ENCODE measurements at regions not wholly inside any gene's neighbourhood (a gene's known extent, or its start where the extent isn't known, plus 50 kb on each side); places are given as distances from the start of the nearest gene placed in this dataset.

DNA sequence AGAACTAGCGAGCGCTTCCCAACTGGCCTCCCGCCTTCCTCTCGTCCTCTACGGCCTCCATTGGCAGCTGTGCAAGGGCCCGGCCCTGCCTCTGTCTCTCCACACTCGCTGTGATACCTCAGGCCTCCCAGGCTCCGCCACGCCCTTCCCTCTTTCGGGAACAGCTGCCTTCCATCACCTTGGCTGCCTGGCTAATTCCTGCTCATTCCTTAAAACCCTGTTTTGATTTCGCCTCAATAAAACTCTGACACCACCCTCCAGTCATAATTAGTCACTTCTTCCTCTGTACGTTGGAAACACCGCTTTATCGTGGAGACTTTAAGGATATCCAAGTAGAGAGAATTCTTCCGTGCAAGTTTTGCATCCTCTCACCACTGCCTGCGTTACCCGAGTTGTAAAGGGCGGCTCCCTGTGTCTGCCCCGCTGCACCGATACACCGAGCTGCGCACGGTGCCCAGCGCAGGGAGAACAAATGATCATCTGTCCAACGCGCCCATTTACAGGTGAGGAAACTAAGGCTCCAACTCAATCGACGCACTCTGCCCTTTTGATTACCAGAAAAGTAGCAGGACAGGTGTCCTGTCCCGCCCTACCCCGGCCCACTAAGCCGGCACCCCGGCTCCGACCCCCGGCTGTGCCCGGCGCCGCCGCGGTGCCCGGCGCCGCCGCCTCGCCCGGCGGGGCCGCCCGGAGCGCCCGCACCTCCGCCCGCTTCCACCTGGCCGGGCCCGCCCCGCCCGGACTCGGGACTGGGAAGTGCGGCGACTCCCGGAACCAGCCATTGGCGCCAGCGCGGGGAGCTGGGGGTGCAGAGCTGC lies 139.7 kb downstream of the SEC14L1 start:
- H3K9ac ChIP-seq (ENCODE audit: low read length), result peak overlapping the region; percentile 85
- no peaks in the 10 kb centered on the region for H3K27me3 ChIP-seq (ENCODE audit: low read length)
- H3K27ac ChIP-seq (ENCODE audit: low read length), result peak overlapping the region; percentile 91
- ChIA-PET CTCF (interaction anchor here (0.6 to 2.8 kb wide), 2 partner anchors 25 to 735 kb away, joined by 3 to 25 read pairs; no protein-coding TSS in a partner anchor), POLR2A (ENCODE audit: unreplicated experiment) (interaction anchor here (0.6 to 3.4 kb wide), 5 partner anchors 8 to 192 kb away, joined by 3 to 58 read pairs (median 4); no protein-coding TSS in a partner anchor)
- intact Hi-C loops (cut with micrococcal nuclease), result loop anchor here (1.0 to 10.0 kb wide), 2 partner anchors 25 to 546 kb away; partner anchors contain the start of genes MFSD11 and SRSF2
- H2AFZ ChIP-seq (ENCODE audit: low read length), result 0 out of 2 replicates have a peak overlapping the region, but pooled peaks have one; percentile 1
- H3F3A ChIP-seq (ENCODE audit: low read length, unreplicated experiment), result peaks cover 8% of the 10 kb centered on the region
- ATAC-seq (peak; percentile 52), DNase-seq (peak; percentile 96)
- peaks cover 22% of the 10 kb centered on the region for H4K20me1 ChIP-seq (ENCODE audit: low read length)
- H3K9me3 ChIP-seq (ENCODE audit: low read length), result no peaks in the 10 kb centered on the region
- TF ChIP-seq EZH2 (IDR thresholded peaks at IDR 0.05; ENCODE audit: low read length, unreplicated experiment), result no peak
- no peak for TF ChIP-seq EZH2phosphoT487 (IDR thresholded peaks at IDR 0.05; ENCODE audit: borderline replicate concordance, low read length)
- no peak for TF ChIP-seq CTCF (conservative IDR thresholded peaks at IDR 0.05; ENCODE audit: low read depth, low read length)
- H3K36me3 ChIP-seq (ENCODE audit: low read depth, low read length), result peaks cover 4% of the 10 kb centered on the region
- H3K79me2 ChIP-seq (ENCODE audit: low read length), result peaks cover 43% of the 10 kb centered on the region
- peak overlapping the region; percentile 71 for H3K4me3 ChIP-seq (ENCODE audit: low read length)
- peak overlapping the region; percentile 76 for H3K4me2 ChIP-seq (ENCODE audit: low read length)
- no TSS peak for BruUV-seq (replicated peaks)
- H3K9me2 ChIP-seq (replicated peaks; ENCODE audit: low read length), result no peaks in the 10 kb centered on the region
- peaks cover 46% of the 10 kb centered on the region for H3K4me1 ChIP-seq (ENCODE audit: insufficient read depth, low read length)

GRCh38 chr17:77281122-77281903 lies 140.5 kb downstream of the SEC14L1 start:
- Histone ChIP-seq H3K27me3 (ENCODE audit: low read length) (no peaks in the 10 kb centered on the region), H3F3A (ENCODE audit: low read length, unreplicated experiment) (peaks cover 14% of the 10 kb centered on the region), H3K4me2 (ENCODE audit: low read length) (peak overlapping the region; percentile 94), H3K4me3 (ENCODE audit: low read length) (peak overlapping the region; percentile 87), H3K9me2 (replicated peaks; ENCODE audit: low read length) (no peaks in the 10 kb centered on the region), H4K20me1 (ENCODE audit: low read length) (peaks cover 22% of the 10 kb centered on the region), H3K79me2 (ENCODE audit: low read length) (peaks cover 48% of the 10 kb centered on the region), H2AFZ (ENCODE audit: low read length) (no peak overlapping the region), H3K9ac (ENCODE audit: low read length) (peak overlapping the region; percentile 94), H3K4me1 (ENCODE audit: insufficient read depth, low read length) (peaks cover 54% of the 10 kb centered on the region), H3K9me3 (ENCODE audit: low read length) (no peaks in the 10 kb centered on the region), H3K36me3 (ENCODE audit: low read depth, low read length) (peaks cover 4% of the 10 kb centered on the region), H3K27ac (ENCODE audit: low read length) (peak overlapping the region; percentile 96)
- no TSS peak for BruUV-seq (replicated peaks)
- TF ChIP-seq CTCF (conservative IDR thresholded peaks at IDR 0.05; ENCODE audit: low read depth, low read length) (peak; percentile 29), EZH2 (IDR thresholded peaks at IDR 0.05; ENCODE audit: low read length, unreplicated experiment) (no peak)
- intact Hi-C loops (cut with micrococcal nuclease), result loop anchor here (10.0 kb wide), 1 partner anchor 547 kb away; the partner anchor contains the start of genes MFSD11 and SRSF2
- ATAC-seq (peak; percentile 47), DNase-seq (peak; percentile 80)
- CTCF ChIA-PET, result interaction anchor here (0.6 to 2.8 kb wide), 2 partner anchors 26 to 736 kb away, joined by 3 to 25 read pairs; no protein-coding TSS in a partner anchor
- POLR2A ChIA-PET (ENCODE audit: unreplicated experiment), result interaction anchor here (0.6 to 3.4 kb wide), 4 partner anchors 8 to 193 kb away, joined by 3 to 58 read pairs (median 5); no protein-coding TSS in a partner anchor

All from PC-3 (cell line).